Erythroblast (primary cell): ENCODE measurements at regions not wholly inside any gene's neighbourhood (a gene's known extent, or its start where the extent isn't known, plus 50 kb on each side); places are given as distances from the start of the nearest gene placed in this dataset.

Source experiments
- GATA1 ChIP-seq: IDR thresholded peaks from 2 replicates; pipeline ENCODE4 v1.6.1; 2011; ENCODE audit warnings: low read depth, mild to moderate bottlenecking, control low read depth, low read length, moderate library complexity
- POLR2A ChIP-seq: IDR thresholded peaks from 2 replicates; pipeline ENCODE4 v1.6.1; 2011; ENCODE audit warnings: mild to moderate bottlenecking, low read length

- no peak for TF ChIP-seq POLR2A
- TF ChIP-seq GATA1 = no peak
Measured at GRCh38 chr12:93178154-93178878, 199.4 kb upstream of the NUDT4 start.
